HG02763 (cell line): ENCODE measurements at regions not wholly inside any gene's neighbourhood (a gene's known extent, or its start where the extent isn't known, plus 50 kb on each side); places are given as distances from the start of the nearest gene placed in this dataset.

Source experiments
- ATAC-seq: cut with Tn5 transposase; IDR thresholded peaks from one replicate; pipeline ENCODE4 v1.9.1; 2021; ENCODE audit warnings: mild to moderate bottlenecking, moderate library complexity; ENCODE audit not compliant: unreplicated experiment

- ATAC-seq = no peak
Observed at GRCh38 chr9:99282406-99282805, 60.3 kb downstream of the SEC61B start.

- no peak for ATAC-seq
Observed at GRCh38 chr9:99285965-99286364, 63.9 kb downstream of the SEC61B start.

- no peak for ATAC-seq
Observed at GRCh38 chr9:99286536-99286935, 64.5 kb downstream of the SEC61B start.

- no peak for ATAC-seq
Observed at GRCh38 chr9:99287641-99288040, 65.6 kb downstream of the SEC61B start.

GRCh38 chr9:99288830-99289229 lies 66.7 kb downstream of the SEC61B start:
- ATAC-seq = no peak

GRCh38 chr9:99294850-99295461 lies 72.9 kb downstream of the SEC61B start:
- ATAC-seq = no peak

- no peak for ATAC-seq
Observed at GRCh38 chr9:99296291-99296951, 74.3 kb downstream of the SEC61B start.

GRCh38 chr9:99298614-99299013 lies 76.5 kb downstream of the SEC61B start:
- no peak for ATAC-seq

GRCh38 chr9:99299211-99300102 lies 77.4 kb downstream of the SEC61B start:
- no peak for ATAC-seq

GRCh38 chr9:99300103-99300439 lies 78.0 kb downstream of the SEC61B start:
- ATAC-seq = no peak

- no peak for ATAC-seq
Observed at GRCh38 chr9:99300603-99301002, 78.5 kb downstream of the SEC61B start.

GRCh38 chr9:99303177-99303576 lies 81.1 kb downstream of the SEC61B start:
- ATAC-seq = no peak

- no peak for ATAC-seq
Observed at GRCh38 chr9:99305124-99305523, 83.0 kb downstream of the SEC61B start.

- no peak for ATAC-seq
Observed at GRCh38 chr9:99305820-99306811, 84.0 kb downstream of the SEC61B start.

GRCh38 chr9:99307851-99308250 lies 85.8 kb downstream of the SEC61B start:
- ATAC-seq = no peak

GRCh38 chr9:99309141-99309939 lies 87.3 kb downstream of the SEC61B start:
- no peak for ATAC-seq

GRCh38 chr9:99312736-99313135 lies 90.7 kb downstream of the SEC61B start:
- no peak for ATAC-seq

GRCh38 chr9:99319048-99319447 lies 97.0 kb downstream of the SEC61B start:
- no peak for ATAC-seq

- no peak for ATAC-seq
Observed at GRCh38 chr9:99322299-99322698, 100.2 kb downstream of the SEC61B start.
